ENCODE measurements at regions not wholly inside any gene's neighbourhood (a gene's known extent, or its start where the extent isn't known, plus 50 kb on each side); places are given as distances from the start of the nearest gene placed in this dataset.
A peak's percentile ranks its signal among the peaks of the same experiment; 100 is the strongest.
"Not testable (repeated sequence)": the region's sequence is repeated elsewhere in the genome, so short reads cannot be mapped to it uniquely, and the experiment has no call there.

GRCh38 chr7:19954166-19954565 lies 180.7 kb upstream of the TMEM196 start:
- not testable (repeated sequence) for DNase-seq

DNA sequence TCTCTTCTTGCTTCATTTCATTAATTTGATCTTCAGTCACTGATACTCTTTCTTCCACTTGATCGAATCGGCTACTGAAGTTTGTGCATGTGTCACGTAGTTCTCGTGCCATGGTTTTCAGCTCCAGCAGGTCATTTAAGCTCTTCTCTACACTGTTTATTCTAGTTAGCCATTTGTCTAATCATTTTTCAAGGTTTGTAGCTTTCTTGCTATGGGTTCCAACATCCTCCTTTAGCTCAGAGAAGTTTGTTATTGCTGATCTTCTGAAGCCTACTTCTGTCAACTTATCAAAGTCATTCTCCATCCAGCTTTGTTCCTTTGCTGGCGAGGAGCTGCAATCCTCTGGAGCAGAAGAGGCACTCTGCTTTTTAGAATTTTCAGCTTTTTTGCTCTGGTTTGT lies 180.0 kb upstream of the TMEM196 start:
- DNase-seq: not testable (repeated sequence)

- no peak for DNase-seq
These were observed 174.7 kb upstream of the TMEM196 start for GRCh38 chr7:19948160-19948559.

DNA sequence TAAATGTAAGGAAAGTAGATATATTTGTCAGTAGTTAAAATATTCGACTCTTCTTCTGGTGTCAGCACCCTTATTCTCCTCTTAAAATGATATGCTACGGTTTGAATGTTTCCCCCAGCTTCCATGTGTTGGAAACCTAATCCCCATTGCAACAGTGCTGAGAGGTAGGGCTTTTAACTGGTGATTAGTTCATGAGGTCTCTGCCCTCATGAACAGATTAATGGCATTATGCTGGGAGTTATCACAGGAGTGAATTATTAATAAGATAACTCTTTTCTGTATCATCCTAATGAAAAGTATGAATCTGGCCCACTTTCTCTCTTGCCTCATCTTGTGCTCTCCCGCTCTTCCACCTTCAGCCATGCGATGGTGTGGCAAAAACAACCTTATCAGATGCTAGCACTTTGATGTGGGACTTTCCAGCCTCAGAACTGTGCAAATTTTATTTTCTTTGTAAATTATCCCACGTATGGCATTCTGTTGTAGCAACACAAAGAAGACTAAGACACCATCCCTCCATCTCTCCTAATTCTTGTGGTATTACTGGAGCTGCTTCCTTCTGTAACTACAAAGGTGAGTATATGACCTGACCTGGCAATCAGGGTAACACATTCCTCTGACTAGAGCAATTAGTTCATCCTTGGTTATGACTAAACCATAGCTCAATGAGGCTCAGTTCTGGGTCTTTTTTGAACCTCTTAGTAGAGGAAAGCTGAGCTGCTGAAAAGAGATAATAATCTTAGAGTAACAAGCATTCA lies 171.1 kb upstream of the TMEM196 start:
- DNase-seq: no peak

DNA sequence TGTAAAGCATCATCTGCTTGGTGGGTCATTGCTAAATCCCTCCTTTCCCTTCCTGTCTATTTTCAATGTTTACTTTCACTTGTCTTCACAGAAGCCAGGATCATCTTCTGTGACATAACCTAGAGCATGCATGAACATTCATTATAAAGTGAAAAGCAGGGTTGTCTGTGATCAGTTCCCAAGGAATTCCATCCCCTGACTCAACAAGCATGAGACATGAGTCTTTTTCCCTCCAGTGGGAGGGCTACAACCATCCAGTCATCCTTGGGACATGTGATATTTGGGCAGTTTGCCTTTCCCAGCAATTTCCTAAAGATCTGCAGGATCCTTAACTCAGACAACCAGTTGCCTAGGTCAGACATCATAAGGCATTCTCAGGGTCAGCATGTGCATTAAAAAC lies 166.3 kb upstream of the TMEM196 start:
- DNase-seq: peak; percentile 68

- no peak for DNase-seq
These were observed 159.3 kb upstream of the TMEM196 start for GRCh38 chr7:19932549-19933249.

DNA sequence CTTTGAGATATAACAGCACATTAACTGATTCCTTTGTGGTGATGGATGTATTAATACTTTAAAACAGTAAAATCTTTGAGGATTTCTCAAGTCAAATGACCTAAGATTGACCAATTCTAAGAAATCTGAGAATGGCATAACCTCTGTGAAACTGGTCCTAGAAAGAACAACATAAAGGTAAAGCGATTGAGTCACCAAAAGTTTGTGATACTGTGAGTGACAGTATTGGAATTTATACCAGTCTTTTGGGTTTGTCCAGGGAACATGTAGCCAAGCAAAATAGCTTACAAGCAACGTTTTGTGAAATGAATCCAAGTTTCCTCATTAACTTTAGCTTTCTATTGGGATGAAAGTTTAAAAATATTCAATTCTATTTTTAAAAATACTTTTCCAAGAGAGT lies 157.4 kb upstream of the TMEM196 start:
- DNase-seq: no peak

- DNase-seq: no peak
These were observed 156.6 kb upstream of the TMEM196 start for GRCh38 chr7:19930051-19930450.

GRCh38 chr7:19928247-19928646 lies 154.8 kb upstream of the TMEM196 start:
- DNase-seq: no peak

GRCh38 chr7:19920705-19921104 lies 147.3 kb upstream of the TMEM196 start:
- no peak for DNase-seq

GRCh38 chr7:19920166-19920565 lies 146.7 kb upstream of the TMEM196 start:
- DNase-seq: peak; percentile 2

GRCh38 chr7:19919261-19920095 lies 146.1 kb upstream of the TMEM196 start:
- DNase-seq: peak; percentile 11

DNA sequence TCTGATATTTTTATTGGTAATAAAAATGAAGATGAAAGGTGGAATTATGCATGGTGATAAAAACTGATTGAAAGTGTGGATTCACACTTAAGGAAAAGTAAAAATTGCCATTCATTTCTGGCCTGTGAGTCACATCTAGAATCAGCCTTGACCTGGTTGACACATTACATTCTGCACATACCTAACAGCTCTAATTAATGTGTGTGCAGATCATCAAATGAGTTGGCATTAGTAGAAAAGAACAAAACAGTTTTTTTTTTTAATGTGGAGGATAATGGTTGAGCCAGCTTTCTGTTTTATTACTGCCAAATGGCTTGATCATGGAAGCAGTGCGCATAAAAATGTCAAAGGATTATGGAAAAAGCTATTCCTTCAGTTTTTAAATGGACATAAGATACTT lies 142.6 kb upstream of the TMEM196 start:
- peak; percentile 3 for DNase-seq

- DNase-seq: no peak
These were observed 142.2 kb upstream of the TMEM196 start for GRCh38 chr7:19915596-19915995.

DNA sequence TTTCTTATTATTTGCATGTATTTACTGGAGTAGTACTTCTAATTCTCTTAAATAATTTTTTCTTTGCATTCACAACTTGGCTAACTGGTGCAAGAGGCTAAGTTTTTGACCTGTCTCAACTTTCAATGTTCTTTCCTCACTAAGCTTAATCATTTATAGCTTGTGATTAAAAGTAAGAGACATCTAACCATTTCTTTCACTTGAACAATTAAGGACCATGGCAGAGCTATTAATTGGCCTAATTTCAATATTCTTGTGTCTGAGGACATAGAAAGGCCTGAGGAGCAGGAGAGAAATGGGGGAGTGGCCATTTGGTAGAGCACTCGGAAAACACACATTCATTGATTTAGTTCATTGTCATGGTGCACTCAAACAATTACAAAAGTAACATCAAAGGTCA lies 141.4 kb upstream of the TMEM196 start:
- no peak for DNase-seq

GRCh38 chr7:19900118-19900517 lies 126.7 kb upstream of the TMEM196 start:
- DNase-seq: no peak

DNA sequence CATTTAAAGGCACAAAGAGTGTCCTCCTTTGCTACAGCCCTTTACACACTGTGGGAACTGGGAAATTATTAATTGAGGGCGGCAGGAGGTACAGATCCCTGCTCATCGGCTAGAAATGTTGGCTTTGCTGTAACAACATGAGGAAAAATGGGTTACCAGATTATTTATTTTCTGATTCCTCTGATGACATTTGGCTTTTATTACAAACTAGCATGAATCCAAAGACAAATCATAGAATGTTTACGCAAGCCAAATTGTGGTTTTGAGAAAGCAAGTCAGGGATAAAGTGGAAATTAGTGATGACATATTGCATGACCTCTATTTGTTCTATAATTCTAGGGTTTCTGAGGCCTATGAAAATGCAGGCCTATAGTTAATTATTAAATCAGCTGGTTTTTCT lies 126.1 kb upstream of the TMEM196 start:
- DNase-seq: peak; percentile 5

GRCh38 chr7:19882893-19883292 lies 109.5 kb upstream of the TMEM196 start:
- not testable (repeated sequence) for DNase-seq

GRCh38 chr7:19872094-19872493 lies 98.7 kb upstream of the TMEM196 start:
- DNase-seq: no peak

DNA sequence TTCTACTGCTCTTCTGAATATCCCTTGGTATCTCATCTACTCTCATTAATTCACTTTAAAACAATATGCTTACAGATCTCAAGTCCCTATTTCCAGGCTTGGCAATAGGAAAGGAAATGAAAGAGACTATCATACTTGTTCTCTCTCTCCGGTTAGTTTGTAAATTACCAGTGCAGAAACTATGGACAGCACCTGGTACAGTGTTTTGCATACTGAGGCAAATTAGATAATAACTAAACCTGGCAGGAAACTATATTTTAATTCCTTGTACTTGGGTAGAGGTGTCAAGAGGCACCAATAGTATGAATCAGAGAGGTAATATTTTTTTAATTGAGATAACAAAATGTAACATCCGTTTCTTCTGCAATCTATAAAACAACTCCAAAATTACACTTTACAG lies 97.7 kb upstream of the TMEM196 start:
- no peak for DNase-seq

- DNase-seq: no peak
These were observed 96.6 kb upstream of the TMEM196 start for GRCh38 chr7:19869979-19870378.

- no peak for DNase-seq
These were observed 79.9 kb upstream of the TMEM196 start for GRCh38 chr7:19853261-19853832.

DNA sequence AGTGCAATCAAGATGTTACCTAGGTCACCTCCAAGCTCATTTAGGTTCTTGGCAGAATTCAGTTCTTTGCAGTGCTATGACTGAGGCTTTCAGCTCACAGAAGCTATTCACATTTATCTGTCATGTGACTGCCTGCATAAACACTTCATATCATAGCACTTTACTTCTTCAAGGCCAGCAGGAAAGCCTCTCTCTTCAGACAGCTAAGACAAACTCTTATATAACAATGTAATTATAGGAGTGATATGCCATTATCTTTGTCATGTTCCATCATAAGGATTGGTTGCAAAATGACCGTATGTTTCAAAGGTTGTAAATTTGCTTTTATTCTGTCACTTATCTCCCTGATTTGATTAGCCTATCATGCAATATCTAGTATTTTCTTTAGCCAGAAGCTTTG lies 78.8 kb upstream of the TMEM196 start:
- DNase-seq: no peak
